KMS-11 (cell line): ENCODE measurements at regions not wholly inside any gene's neighbourhood (a gene's known extent, or its start where the extent isn't known, plus 50 kb on each side); places are given as distances from the start of the nearest gene placed in this dataset.

ENCODE experiments used
- H2AFZ ChIP-seq: fragments of 200-600 bp; sonication (generic); 2 replicates; pipeline ENCODE4 v1.6.1; 2016; ENCODE audit warnings: antibody characterized with exemption, mixed run types, low read depth
- H3K27ac ChIP-seq: fragments of 200-600 bp; sonication (generic); 2 replicates; pipeline ENCODE4 v1.6.1; 2016; ENCODE audit warnings: mild to moderate bottlenecking, mixed run types
- H3K27me3 ChIP-seq: fragments of 200-600 bp; sonication (generic); 2 replicates; pipeline ENCODE4 v1.6.1; 2017; ENCODE audit warnings: mild to moderate bottlenecking, low read depth, mixed run types, moderate library complexity; ENCODE audit not compliant: insufficient read depth
- H3K36me3 ChIP-seq: fragments of 200-600 bp; sonication (generic); 2 replicates; pipeline ENCODE4 v1.6.1; 2017; ENCODE audit warnings: mild to moderate bottlenecking, mixed run types; ENCODE audit not compliant: insufficient read depth
- H3K4me1 ChIP-seq: fragments of 200-600 bp; sonication (generic); 2 replicates; pipeline ENCODE4 v1.6.1; 2016; ENCODE audit warnings: mild to moderate bottlenecking, low read depth, mixed run types; ENCODE audit not compliant: poor library complexity, severe bottlenecking
- H3K4me2 ChIP-seq: fragments of 200-600 bp; sonication (generic); 2 replicates; pipeline ENCODE4 v1.7.0; 2016; ENCODE audit warnings: mild to moderate bottlenecking, mixed run types
- H3K4me3 ChIP-seq: fragments of 200-600 bp; sonication (generic); IDR thresholded peaks from 2 replicates; pipeline ENCODE4 v1.6.1; 2017; ENCODE audit warnings: low read depth, low read length, mixed read lengths; ENCODE audit not compliant: insufficient read depth
- H3K79me2 ChIP-seq: fragments of 200-600 bp; sonication (generic); 2 replicates; pipeline ENCODE4 v1.6.1; 2016; ENCODE audit warnings: low read depth, mixed run types; ENCODE audit not compliant: insufficient read depth
- H3K9ac ChIP-seq: fragments of 200-600 bp; sonication (generic); 2 replicates; pipeline ENCODE4 v1.6.1; 2016; ENCODE audit warnings: mild to moderate bottlenecking, mixed run types
- H4K20me1 ChIP-seq: fragments of 200-600 bp; sonication (generic); 2 replicates; pipeline ENCODE4 v1.6.1; 2016; ENCODE audit warnings: mild to moderate bottlenecking, mixed run types; ENCODE audit not compliant: insufficient read depth
- CTCF ChIP-seq: fragments of 200-600 bp; sonication (generic); conservative IDR thresholded peaks from 2 replicates; pipeline ENCODE4 v1.6.1; 2017; ENCODE audit warnings: low read depth, mild to moderate bottlenecking, antibody characterized with exemption, low read length, moderate library complexity, mixed read lengths

- H3K36me3 ChIP-seq: no peaks in the 10 kb centered on the region
- H3K27ac ChIP-seq: no peak overlapping the region
- no peaks in the 10 kb centered on the region for H3K79me2 ChIP-seq
- no peak overlapping the region for H2AFZ ChIP-seq
- no peak overlapping the region for H3K4me2 ChIP-seq
- no peak overlapping the region for H3K4me3 ChIP-seq
- TF ChIP-seq CTCF: no peak
- H3K27me3 ChIP-seq: no peaks in the 10 kb centered on the region; the same call in 1 of the 2 replicates
- H3K4me1 ChIP-seq: no peaks in the 10 kb centered on the region
- H4K20me1 ChIP-seq: no peaks in the 10 kb centered on the region
- no peak overlapping the region for H3K9ac ChIP-seq
Observed at GRCh38 chr20:57785061-57785460, 75.2 kb upstream of the PMEPA1 start.

- Histone ChIP-seq H3K4me1 (no peaks in the 10 kb centered on the region), H3K27me3 (no peaks in the 10 kb centered on the region), H4K20me1 (no peaks in the 10 kb centered on the region), H3K79me2 (no peaks in the 10 kb centered on the region), H3K9ac (no peak overlapping the region), H3K4me3 (no peak overlapping the region), H3K4me2 (no peak overlapping the region), H2AFZ (no peak overlapping the region), H3K36me3 (no peaks in the 10 kb centered on the region), H3K27ac (no peak overlapping the region)
- no peak for TF ChIP-seq CTCF
Observed at GRCh38 chr20:57783956-57784837, 74.4 kb upstream of the PMEPA1 start.

- Histone ChIP-seq H3K9ac (no peak overlapping the region), H3K4me1 (no peaks in the 10 kb centered on the region), H3K4me2 (no peak overlapping the region), H3K27me3 (no peaks in the 10 kb centered on the region), H3K27ac (no peak overlapping the region), H3K4me3 (no peak overlapping the region), H3K79me2 (no peaks in the 10 kb centered on the region), H4K20me1 (no peaks in the 10 kb centered on the region), H2AFZ (no peak overlapping the region), H3K36me3 (no peaks in the 10 kb centered on the region)
- TF ChIP-seq CTCF: no peak
Observed at GRCh38 chr20:57783196-57783595, 73.4 kb upstream of the PMEPA1 start.

- H3K27me3 ChIP-seq: no peaks in the 10 kb centered on the region
- no peaks in the 10 kb centered on the region for H3K4me1 ChIP-seq
- TF ChIP-seq CTCF: no peak
- H3K9ac ChIP-seq: no peak overlapping the region
- no peak overlapping the region for H3K27ac ChIP-seq
- no peak overlapping the region for H2AFZ ChIP-seq
- no peak overlapping the region for H3K4me3 ChIP-seq
- no peaks in the 10 kb centered on the region for H3K36me3 ChIP-seq
- H3K79me2 ChIP-seq: no peaks in the 10 kb centered on the region
- H4K20me1 ChIP-seq: no peaks in the 10 kb centered on the region
- no peak overlapping the region for H3K4me2 ChIP-seq
Observed at GRCh38 chr20:57782631-57783041, 72.8 kb upstream of the PMEPA1 start.
